ENCODE measurements at regions not wholly inside any gene's neighbourhood (a gene's known extent, or its start where the extent isn't known, plus 50 kb on each side); places are given as distances from the start of the nearest gene placed in this dataset.

GRCh38 chr4:169810325-169811323 lies 52.9 kb upstream of the HPF1 start:
- DNase-seq (ENCODE audit: low spot score), result no peak

DNA sequence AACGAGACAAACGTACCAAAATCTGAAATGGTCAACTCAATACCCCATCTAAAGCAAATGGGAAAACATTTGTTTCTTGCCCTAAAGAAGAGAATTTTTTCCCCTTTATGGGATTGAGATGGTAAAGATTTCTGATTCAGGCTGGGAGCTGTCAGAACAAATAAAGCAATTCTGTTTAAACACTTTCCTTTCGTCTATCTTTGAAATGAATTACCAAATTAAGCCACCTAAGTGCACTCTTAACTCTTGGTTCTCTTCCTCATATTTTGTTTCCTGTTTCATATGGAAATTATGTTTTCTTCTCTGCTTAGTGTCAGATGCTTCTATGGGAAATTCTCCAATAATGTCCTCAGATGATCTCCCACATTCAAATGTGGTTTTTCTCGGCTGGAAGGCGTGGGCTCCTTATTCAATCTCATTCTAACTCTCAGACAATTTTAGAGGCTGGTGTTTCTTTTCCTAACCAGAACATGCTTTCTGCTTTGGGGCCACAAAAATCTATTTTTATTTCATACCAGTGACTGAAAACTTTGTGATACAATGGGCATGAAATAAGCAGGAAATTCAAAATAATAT lies 50.3 kb upstream of the HPF1 start:
- no peak for DNase-seq (ENCODE audit: low spot score)

Measured in ecto neural progenitor cell (in vitro differentiated cells).